GM19395 (cell line): ENCODE measurements at regions not wholly inside any gene's neighbourhood (a gene's known extent, or its start where the extent isn't known, plus 50 kb on each side); places are given as distances from the start of the nearest gene placed in this dataset.

Experiments
- ATAC-seq: cut with Tn5 transposase; IDR thresholded peaks from one replicate; pipeline ENCODE4 v1.9.1; 2021; ENCODE audit warnings: mild to moderate bottlenecking, moderate library complexity; ENCODE audit not compliant: unreplicated experiment

DNA sequence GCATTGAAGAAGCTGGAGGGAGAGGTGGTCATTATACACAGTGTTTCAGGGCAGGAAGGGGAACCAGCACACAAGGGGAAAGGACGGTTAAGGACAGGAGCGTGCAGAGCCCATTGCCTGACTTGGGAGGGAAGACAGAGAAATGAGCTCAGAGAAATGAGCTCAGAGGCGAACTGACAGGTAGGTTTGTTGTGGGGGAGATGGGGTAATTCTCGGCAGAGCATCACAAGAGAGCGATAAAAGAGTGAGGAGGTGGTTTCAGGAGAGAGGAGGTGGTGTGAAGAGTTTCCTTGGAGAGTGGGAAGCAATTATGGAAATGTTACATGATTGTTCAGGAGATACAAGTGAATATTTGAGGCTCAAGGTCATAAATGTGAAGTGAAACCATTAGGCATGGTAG, 61.0 kb downstream of the MRGPRX1 start:
- no peak for ATAC-seq

DNA sequence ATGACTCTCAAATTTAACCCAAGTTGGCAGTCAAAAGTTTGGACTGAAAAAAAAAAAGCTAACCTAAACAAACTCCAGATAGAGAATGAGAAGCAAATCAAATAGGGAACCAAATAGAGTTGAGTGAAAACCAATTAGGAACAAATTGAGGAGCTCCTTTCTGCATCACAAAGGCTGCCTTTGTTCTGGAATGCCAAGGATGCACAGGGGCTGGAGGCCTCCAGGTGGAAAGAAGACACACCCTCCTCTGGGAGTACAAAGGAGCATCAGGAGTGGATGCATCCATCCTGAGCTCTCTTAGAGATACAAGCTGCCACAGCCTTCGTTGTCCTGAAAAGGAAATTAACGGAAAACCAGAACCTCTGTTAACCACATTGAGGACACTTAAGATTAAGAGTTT, 73.3 kb downstream of the MRGPRX1 start:
- no peak for ATAC-seq

GRCh38 chr11:18865261-18865660, 73.7 kb upstream of the PTPN5 start:
- no peak for ATAC-seq

DNA sequence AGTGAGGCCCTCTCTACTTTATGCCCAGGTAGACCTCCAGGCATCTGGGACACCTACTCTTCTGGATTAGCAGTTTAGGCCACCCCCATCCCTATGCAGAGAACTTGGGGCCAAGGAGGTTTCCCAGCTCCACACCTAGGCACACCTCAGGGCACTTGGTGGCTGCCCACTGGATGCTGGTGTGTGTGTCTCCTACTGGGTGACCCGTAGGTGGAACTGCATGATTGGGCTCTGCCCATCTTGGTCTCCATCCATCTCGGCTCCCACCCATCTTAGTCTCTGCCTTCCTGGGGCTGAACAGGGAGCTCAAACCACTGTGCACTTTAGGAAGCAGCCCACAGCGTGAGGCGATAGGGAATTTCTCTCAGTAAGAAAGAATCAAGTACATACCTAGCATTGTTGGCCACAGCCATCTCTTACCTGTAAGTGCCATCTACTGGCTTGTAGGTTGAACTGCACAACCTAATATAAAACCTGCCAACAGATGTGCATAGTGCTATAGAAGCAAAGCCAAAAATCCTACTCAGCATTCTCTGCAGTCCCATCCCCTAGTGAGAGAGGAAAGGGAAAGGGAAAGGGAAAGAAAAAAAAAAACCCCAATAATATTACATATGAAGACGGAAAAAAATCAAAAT, 61.6 kb upstream of the PTPN5 start:
- peak; percentile 89 for ATAC-seq

GRCh38 chr11:18849406-18849805, 57.8 kb upstream of the PTPN5 start:
- no peak for ATAC-seq

- no peak for ATAC-seq
Measured at GRCh38 chr11:18844753-18845367, 53.3 kb upstream of the PTPN5 start.
